Esophagus muscularis mucosa (tissue), 4 donors: ENCODE measurements at regions not wholly inside any gene's neighbourhood (a gene's known extent, or its start where the extent isn't known, plus 50 kb on each side); places are given as distances from the start of the nearest gene placed in this dataset.

Experiments used
- CTCF ChIP-seq, 3 experiments: fragments of 200-600 bp in 2 of 3; fragments of 450-650 bp in 1 of 3; sonication (generic) in 2 of 3; IDR thresholded peaks; one replicate each; pipeline ENCODE4 v1.5.1; 2017 to 2019; ENCODE audit warnings: antibody characterized with exemption in 3 of 3, mild to moderate bottlenecking in 2 of 3, moderate library complexity in 1 of 3
- EP300 ChIP-seq: sonication (generic); formaldehyde crosslinking; IDR thresholded peaks from one replicate; pipeline ENCODE4 v1.6.1; 2017; ENCODE audit warnings: antibody characterized with exemption
- POLR2A ChIP-seq: fragments of 450-650 bp; IDR thresholded peaks from one replicate; pipeline ENCODE4 v1.6.1; 2017; ENCODE audit warnings: antibody characterized with exemption, moderate library complexity, mild to moderate bottlenecking, low read depth
- POLR2AphosphoS5 ChIP-seq, 2 donors: sonication (generic); formaldehyde crosslinking; IDR thresholded peaks; one replicate each; pipeline ENCODE4 v1.6.1; 2017; ENCODE audit warnings: antibody characterized with exemption in 2 of 2

- TF ChIP-seq CTCF (IDR thresholded peaks at IDR 0.05): no peak
- no peak for TF ChIP-seq POLR2A
- TF ChIP-seq EP300: no peak
- TF ChIP-seq POLR2AphosphoS5 (IDR thresholded peaks at IDR 0.05): no peak
Measured at GRCh38 chr2:217095511-217096205, 235.8 kb upstream of the TNP1 start.
